GM12892 (cell line): ENCODE measurements at regions not wholly inside any gene's neighbourhood (a gene's known extent, or its start where the extent isn't known, plus 50 kb on each side); places are given as distances from the start of the nearest gene placed in this dataset.

Experiments
- DNase-seq: peaks from one replicate; pipeline ENCODE4 v3.0.0; 2011; ENCODE audit not compliant: insufficient read length
- FAIRE-seq: peaks from 2 replicates; lab custom pipeline; 2011; peaks lifted over from hg19 to GRCh38; lab: Jason Lieb, UNC
- POLR2A ChIP-seq: IDR thresholded peaks from 2 replicates; pipeline ENCODE4 v1.6.1; 2011; ENCODE audit warnings: low read depth, low read length, control low read depth
- POLR2AphosphoS5 ChIP-seq: IDR thresholded peaks from 2 replicates; pipeline ENCODE4 v1.6.1; 2011; ENCODE audit warnings: low read depth, low read length, control low read depth
- TAF1 ChIP-seq: IDR thresholded peaks from 2 replicates; pipeline ENCODE4 v1.6.1; 2011; ENCODE audit warnings: low read depth, mild to moderate bottlenecking, control low read depth, low read length, borderline replicate concordance

GRCh38 chr2:136206613-136207012 is 88.7 kb upstream of the CXCR4 start:
- 0 out of 2 replicates have a peak, but pooled peaks have one; percentile 6 for TF ChIP-seq POLR2A
- peak; percentile 43; the same call in 1 of the 2 replicates for TF ChIP-seq POLR2AphosphoS5
- TF ChIP-seq TAF1: no peak
- FAIRE-seq (peak; percentile 97), DNase-seq (peak; percentile 25)

GRCh38 chr2:136205615-136206014 is 87.7 kb upstream of the CXCR4 start:
- TF ChIP-seq TAF1 (no peak), POLR2AphosphoS5 (no peak), POLR2A (no peak)
- DNase-seq: no peak
- FAIRE-seq: no peak

- no peak for DNase-seq
- no peak for FAIRE-seq
- TF ChIP-seq POLR2AphosphoS5 (no peak), POLR2A (no peak), TAF1 (no peak)
Measured at GRCh38 chr2:136204971-136205370, 87.0 kb upstream of the CXCR4 start.

GRCh38 chr2:136195226-136195625 is 77.3 kb upstream of the CXCR4 start:
- FAIRE-seq: no peak
- TF ChIP-seq POLR2AphosphoS5 (no peak), POLR2A (no peak), TAF1 (no peak)
- DNase-seq: no peak

- FAIRE-seq (no peak), DNase-seq (no peak)
- TF ChIP-seq POLR2AphosphoS5: no peak
- TF ChIP-seq POLR2A: no peak
Measured at GRCh38 chr2:136191041-136191440, 73.1 kb upstream of the CXCR4 start.

- no peak for DNase-seq
- FAIRE-seq: no peak
- no peak for TF ChIP-seq POLR2A
Measured at GRCh38 chr2:136189221-136189782, 71.4 kb upstream of the CXCR4 start.

- FAIRE-seq (no peak), DNase-seq (no peak)
- no peak for TF ChIP-seq POLR2A
- no peak for TF ChIP-seq TAF1
- no peak for TF ChIP-seq POLR2AphosphoS5
Measured at GRCh38 chr2:136188086-136188485, 70.1 kb upstream of the CXCR4 start.

- no peak for TF ChIP-seq TAF1
- no peak for TF ChIP-seq POLR2A
- TF ChIP-seq POLR2AphosphoS5: no peak
- DNase-seq (no peak), FAIRE-seq (no peak)
Measured at GRCh38 chr2:136185981-136186776, 68.2 kb upstream of the CXCR4 start.

- DNase-seq (no peak), FAIRE-seq (no peak)
- TF ChIP-seq TAF1: no peak
- TF ChIP-seq POLR2AphosphoS5: no peak
- TF ChIP-seq POLR2A: no peak
Measured at GRCh38 chr2:136183097-136183496, 65.1 kb upstream of the CXCR4 start.

- DNase-seq: no peak
- TF ChIP-seq POLR2AphosphoS5 (no peak), POLR2A (no peak), TAF1 (no peak)
- FAIRE-seq: no peak
Measured at GRCh38 chr2:136182315-136182714, 64.4 kb upstream of the CXCR4 start.

- no peak for DNase-seq
- TF ChIP-seq POLR2A: no peak
- no peak for TF ChIP-seq POLR2AphosphoS5
- no peak for TF ChIP-seq TAF1
- FAIRE-seq: no peak
Measured at GRCh38 chr2:136179602-136179975, 61.6 kb upstream of the CXCR4 start.

GRCh38 chr2:136178941-136179601 is 61.1 kb upstream of the CXCR4 start:
- DNase-seq (no peak), FAIRE-seq (no peak)
- no peak for TF ChIP-seq POLR2A
- no peak for TF ChIP-seq TAF1
- TF ChIP-seq POLR2AphosphoS5: no peak
